H9 (cell line): ENCODE measurements at regions not wholly inside any gene's neighbourhood (a gene's known extent, or its start where the extent isn't known, plus 50 kb on each side); places are given as distances from the start of the nearest gene placed in this dataset.

Experiments used
- DNase-seq: peaks from one replicate; pipeline ENCODE4 v3.0.0-alpha.2; 2017
- H2AFZ ChIP-seq: one replicate; pipeline ENCODE4 v1.6.1; 2013; ENCODE audit warnings: mild to moderate bottlenecking, low read length, control low read depth, moderate library complexity
- H2AK5ac ChIP-seq: 2 replicates; pipeline ENCODE4 v1.6.1; 2013; ENCODE audit warnings: low read length, control low read depth, mixed read lengths; ENCODE audit not compliant: insufficient read length
- H2BK120ac ChIP-seq: one replicate; pipeline ENCODE4 v1.6.1; 2013; ENCODE audit warnings: low read depth, mild to moderate bottlenecking, low read length, control low read depth, inconsistent platforms; ENCODE audit not compliant: poor library complexity, severe bottlenecking
- H2BK12ac ChIP-seq: 2 replicates; pipeline ENCODE4 v1.6.1; 2013; ENCODE audit warnings: low read length, control low read depth, mixed read lengths, low read depth; ENCODE audit not compliant: insufficient read length
- H2BK15ac ChIP-seq: 2 replicates; pipeline ENCODE4 v1.6.1; 2013; ENCODE audit warnings: low read depth, low read length, control low read depth
- H2BK20ac ChIP-seq: one replicate; pipeline ENCODE4 v1.6.1; 2013; ENCODE audit warnings: low read depth, mild to moderate bottlenecking, low read length, control low read depth, inconsistent platforms; ENCODE audit not compliant: poor library complexity, severe bottlenecking
- H2BK5ac ChIP-seq: 2 replicates; pipeline ENCODE4 v1.6.1; 2013; ENCODE audit warnings: low read length, control low read depth, mixed read lengths; ENCODE audit not compliant: insufficient read length
- H3K14ac ChIP-seq: 2 replicates; pipeline ENCODE4 v1.6.1; 2013; ENCODE audit warnings: low read length, control low read depth; ENCODE audit not compliant: insufficient read depth
- H3K18ac ChIP-seq: 2 replicates; pipeline ENCODE4 v1.6.1; 2013; ENCODE audit warnings: low read depth, mild to moderate bottlenecking, mixed read lengths, low read length, control low read depth; ENCODE audit not compliant: insufficient read length
- H3K23ac ChIP-seq: 2 replicates; pipeline ENCODE4 v1.6.1; 2013; ENCODE audit warnings: low read length, control low read depth, mixed read lengths, low read depth; ENCODE audit not compliant: insufficient read length
- H3K23me2 ChIP-seq: 2 replicates; pipeline ENCODE4 v1.6.1; 2013; ENCODE audit warnings: low read depth, mild to moderate bottlenecking, mixed read lengths, low read length, control low read depth; ENCODE audit not compliant: insufficient read length, poor library complexity, severe bottlenecking
- H3K27ac ChIP-seq: 2 replicates; pipeline ENCODE4 v1.5.1; 2013; ENCODE audit warnings: low read length, control low read depth, mixed read lengths, low read depth; ENCODE audit not compliant: insufficient read length
- H3K27me3 ChIP-seq: 2 replicates; pipeline ENCODE4 v1.6.1; 2013; ENCODE audit warnings: low read length, control low read depth, inconsistent platforms; ENCODE audit not compliant: insufficient read depth
- H3K4ac ChIP-seq: 2 replicates; pipeline ENCODE4 v1.6.1; 2013; ENCODE audit warnings: low read depth, mild to moderate bottlenecking, control low read depth, inconsistent platforms, low read length, moderate library complexity
- H3K4me1 ChIP-seq: 2 replicates; pipeline ENCODE4 v1.6.1; 2013; ENCODE audit warnings: low read length, control low read depth, inconsistent platforms; ENCODE audit not compliant: insufficient read depth
- H3K4me2 ChIP-seq: 2 replicates; pipeline ENCODE4 v1.6.1; 2013; ENCODE audit warnings: low read length, control low read depth, mixed read lengths; ENCODE audit not compliant: insufficient read length, insufficient read depth
- H3K56ac ChIP-seq: 2 replicates; pipeline ENCODE4 v1.6.1; 2013; ENCODE audit warnings: low read depth, mild to moderate bottlenecking, mixed read lengths, low read length, control low read depth; ENCODE audit not compliant: insufficient read length
- H3K79me1 ChIP-seq: 2 replicates; pipeline ENCODE4 v1.6.1; 2013; ENCODE audit warnings: low read depth, mild to moderate bottlenecking, moderate library complexity, low read length, control low read depth, inconsistent platforms; ENCODE audit not compliant: insufficient read depth, poor library complexity, severe bottlenecking
- H3K79me2 ChIP-seq: 2 replicates; pipeline ENCODE4 v1.6.1; 2013; ENCODE audit warnings: low read length, control low read depth, inconsistent platforms; ENCODE audit not compliant: insufficient read depth
- H3K9ac ChIP-seq: 2 replicates; pipeline ENCODE4 v1.6.1; 2013; ENCODE audit warnings: low read length, control low read depth, mixed read lengths; ENCODE audit not compliant: insufficient read length; ENCODE audit errors: extremely low read depth
- H3K9me3 ChIP-seq: one replicate; pipeline ENCODE4 v1.6.1; 2013; ENCODE audit warnings: low read depth, low read length, inconsistent platforms; ENCODE audit not compliant: control insufficient read depth
- H3T11ph ChIP-seq: one replicate; pipeline ENCODE4 v1.6.1; 2013; ENCODE audit warnings: mild to moderate bottlenecking, low read length, control low read depth, inconsistent platforms
- H4K20me1 ChIP-seq: one replicate; pipeline ENCODE4 v1.6.1; 2013; ENCODE audit not compliant: control insufficient read depth, insufficient read length, insufficient read depth
- H4K5ac ChIP-seq: 2 replicates; pipeline ENCODE4 v1.6.1; 2013; ENCODE audit warnings: low read depth, mild to moderate bottlenecking, mixed read lengths, low read length, control low read depth; ENCODE audit not compliant: insufficient read length
- H4K8ac ChIP-seq: replicated peaks from 2 replicates; pipeline ENCODE4 v1.6.1; 2013; ENCODE audit warnings: low read length, control low read depth, mixed read lengths, low read depth; ENCODE audit not compliant: insufficient read length
- H4K91ac ChIP-seq: 2 replicates; pipeline ENCODE4 v1.6.1; 2013; ENCODE audit warnings: low read depth, mild to moderate bottlenecking, moderate library complexity, mixed read lengths, low read length, control low read depth; ENCODE audit not compliant: insufficient read length
- H3K27ac Mint-ChIP-seq, 3 experiments: 2 replicates in 2 of 3; 3 replicates in 1 of 3; pipeline ENCODE4 v1.8.0; 2020 to 2021; ENCODE audit warnings: mixed read lengths in 3 of 3, mild to moderate bottlenecking in 1 of 3, moderate library complexity in 1 of 3
- H3K27me3 Mint-ChIP-seq: 2 replicates; pipeline ENCODE4 v1.8.0; 2021; ENCODE audit warnings: low read depth, mild to moderate bottlenecking, moderate library complexity, mixed read lengths
- H3K36me3 Mint-ChIP-seq, 3 experiments: 2 replicates in 2 of 3; 3 replicates in 1 of 3; pipeline ENCODE4 v1.8.0; 2020 to 2021; ENCODE audit warnings: low read depth in 3 of 3, mixed read lengths in 3 of 3; ENCODE audit not compliant: insufficient read depth in 1 of 3
- H3K4me1 Mint-ChIP-seq, 2 experiments: 2 replicates each; pipeline ENCODE4 v1.8.0; 2020; ENCODE audit warnings: mixed read lengths in 2 of 2
- H3K4me3 Mint-ChIP-seq, 2 experiments: 2 replicates in 1 of 2; 3 replicates in 1 of 2; pipeline ENCODE4 v1.8.0; 2020 to 2021; ENCODE audit warnings: mild to moderate bottlenecking in 2 of 2, mixed read lengths in 2 of 2, moderate library complexity in 1 of 2
- H3K9me3 Mint-ChIP-seq, 2 experiments: 2 replicates in 1 of 2; 3 replicates in 1 of 2; pipeline ENCODE4 v1.8.0; 2020; ENCODE audit warnings: mild to moderate bottlenecking in 2 of 2, mixed read lengths in 2 of 2, moderate library complexity in 1 of 2
- CTCF ChIP-seq: fragments of 200-600 bp; sonication (generic); conservative IDR thresholded peaks from 3 replicates; pipeline ENCODE4 v1.8.0; 2021; ENCODE audit warnings: antibody characterized with exemption, mild to moderate bottlenecking
- WGBS: extraction: QIAGEN DNeasy Blood & Tissue Kit; methylation state at CpG from one replicate; pipeline ENCODE4 v1.1.7; 2013; ENCODE audit warnings: missing lambda C conversion rate, low lambda C conversion rate, mixed read lengths; ENCODE audit not compliant: insufficient read length; ENCODE audit errors: extremely low coverage; 5-methylcytosine and 5-hydroxymethylcytosine counted together

GRCh38 chr16:26342621-26343020 lies 650.9 kb downstream of the HS3ST4 start:
- no peak overlapping the region for H4K5ac ChIP-seq
- H3K4me2 ChIP-seq, result no peak overlapping the region
- no peak overlapping the region for H3K9ac ChIP-seq
- H3K9me3 ChIP-seq, result no peaks in the 10 kb centered on the region
- Mint-ChIP-seq H3K4me3 (no peak overlapping the region), H3K27ac (no peak overlapping the region), H3K36me3 (no peaks in the 10 kb centered on the region), H3K4me1 (peaks cover 9% of the 10 kb centered on the region in 2 experiments), H3K27me3 (no peaks in the 10 kb centered on the region; the same call in none of the 2 replicates), H3K9me3 (no peaks in the 10 kb centered on the region; a peak in 1 of 5 replicates)
- H3K79me1 ChIP-seq, result no peaks in the 10 kb centered on the region
- no peak overlapping the region for H2AFZ ChIP-seq
- no peak overlapping the region for H3K14ac ChIP-seq
- no peaks in the 10 kb centered on the region for H3K4me1 ChIP-seq
- no peaks in the 10 kb centered on the region for H3K79me2 ChIP-seq
- no peak overlapping the region for H2AK5ac ChIP-seq
- no peak overlapping the region for H3K56ac ChIP-seq
- H4K91ac ChIP-seq, result no peak overlapping the region
- no peak overlapping the region for H3K23ac ChIP-seq
- WGBS, result no CpG with 5 or more reads among the region's 6 CpGs
- no peak overlapping the region for H2BK15ac ChIP-seq
- H3K27me3 ChIP-seq, result no peaks in the 10 kb centered on the region
- H3K23me2 ChIP-seq, result no peaks in the 10 kb centered on the region
- no peak for TF ChIP-seq CTCF
- H2BK120ac ChIP-seq, result no peak overlapping the region
- H3K18ac ChIP-seq, result no peak overlapping the region
- H2BK20ac ChIP-seq, result no peak overlapping the region
- DNase-seq, result no peak
- no peak overlapping the region for H3K4ac ChIP-seq
- no peak overlapping the region for H3K27ac ChIP-seq
- no peaks in the 10 kb centered on the region for H4K20me1 ChIP-seq
- no peak overlapping the region for H2BK12ac ChIP-seq
- H4K8ac ChIP-seq, result no peak overlapping the region
- H3T11ph ChIP-seq, result no peak overlapping the region
- H2BK5ac ChIP-seq, result no peak overlapping the region
